ENCODE measurements at regions not wholly inside any gene's neighbourhood (a gene's known extent, or its start where the extent isn't known, plus 50 kb on each side); places are given as distances from the start of the nearest gene placed in this dataset.

DNA sequence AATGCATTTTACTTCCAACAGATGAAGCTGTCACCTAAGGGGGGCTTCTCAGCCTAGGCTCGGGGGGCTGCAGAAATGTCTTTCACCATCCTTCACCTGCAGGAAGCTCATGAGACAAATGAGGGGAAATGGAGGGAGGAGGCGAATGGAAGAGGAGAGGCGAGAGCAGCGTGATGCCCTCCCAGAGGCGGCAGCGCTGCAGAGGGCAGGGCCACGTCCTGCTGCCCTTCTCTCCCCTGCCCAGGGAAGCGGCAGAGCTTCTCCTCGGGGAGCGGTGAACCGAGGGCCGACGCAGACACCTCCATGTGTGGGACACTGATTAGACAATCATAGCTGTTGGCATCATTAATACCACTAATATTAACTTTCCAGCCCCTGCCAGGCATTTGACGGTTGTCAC is 78.3 kb downstream of the SERPINA3 start:
- Mint-ChIP-seq H3K4me1 (no peaks in the 10 kb centered on the region), H3K36me3 (ENCODE audit: low read depth) (no peaks in the 10 kb centered on the region), H3K27me3 (peaks cover 13% of the 10 kb centered on the region), H3K4me3 (no peak overlapping the region), H3K27ac (no peak overlapping the region), H3K9me3 (no peaks in the 10 kb centered on the region)
- ATAC-seq (replicated peaks): no peak

DNA sequence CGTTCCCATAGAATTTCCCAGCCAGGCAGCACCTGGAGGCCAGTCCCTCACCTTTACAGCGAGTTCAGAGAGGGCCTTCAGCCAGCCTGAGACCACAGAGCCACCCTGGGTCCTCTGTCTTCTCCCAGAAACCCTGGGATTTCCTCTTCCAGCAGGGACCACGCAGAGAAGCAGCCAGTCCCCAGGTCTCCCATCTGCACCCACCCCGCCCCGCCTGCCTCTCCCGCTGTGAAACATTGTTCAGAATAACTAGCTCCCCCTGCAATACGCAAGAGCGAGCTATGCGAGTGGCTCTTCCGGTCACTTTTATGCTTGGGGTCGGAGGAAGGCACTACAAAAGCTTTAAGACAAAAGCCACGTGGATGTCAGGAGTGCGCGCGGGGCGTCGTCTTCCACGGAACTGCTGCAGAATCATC is 77.8 kb downstream of the SERPINA3 start:
- Mint-ChIP-seq H3K27me3 (peaks cover 13% of the 10 kb centered on the region), H3K36me3 (ENCODE audit: low read depth) (no peaks in the 10 kb centered on the region), H3K4me3 (no peak overlapping the region), H3K4me1 (no peaks in the 10 kb centered on the region), H3K9me3 (no peaks in the 10 kb centered on the region), H3K27ac (no peak overlapping the region)
- ATAC-seq (replicated peaks): no peak

DNA sequence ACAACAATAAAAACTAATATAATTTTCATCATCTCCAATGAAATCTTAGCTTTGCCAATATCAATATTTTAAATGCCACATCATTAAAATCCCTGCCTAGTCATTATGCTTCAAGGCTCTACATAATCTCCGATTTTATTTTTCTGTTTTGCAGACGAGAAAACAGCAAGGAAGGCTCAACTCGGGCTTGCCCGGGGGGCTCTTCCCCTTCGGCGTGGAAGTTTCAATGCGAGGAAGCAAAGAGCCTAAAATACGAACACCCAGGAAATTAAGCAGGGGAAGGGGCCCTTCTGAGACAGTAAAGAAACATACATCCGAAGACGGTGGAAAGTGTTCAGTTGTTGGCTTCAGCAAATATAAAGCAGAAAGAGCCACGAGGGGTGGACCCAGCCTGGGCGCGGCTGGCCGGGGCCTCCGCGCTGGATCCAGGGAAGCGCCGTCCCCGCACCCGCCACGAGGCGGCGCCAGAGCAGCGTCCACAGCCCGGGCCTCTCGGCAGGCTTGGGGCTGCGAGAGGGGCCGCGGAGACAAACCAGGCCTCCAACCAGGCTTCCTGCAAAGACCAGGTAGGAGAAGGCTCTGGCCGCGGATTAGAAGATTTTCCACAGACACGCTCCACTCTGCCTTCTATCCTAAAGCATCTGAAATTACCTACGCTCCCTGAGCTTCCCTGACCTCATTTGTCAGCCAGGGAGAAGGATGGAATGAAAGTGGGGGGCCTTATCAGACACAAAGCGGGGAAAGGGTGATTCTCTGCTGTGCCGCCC is 77.2 kb downstream of the SERPINA3 start:
- no peaks in the 10 kb centered on the region for H3K36me3 Mint-ChIP-seq (ENCODE audit: low read depth)
- H3K4me1 Mint-ChIP-seq: no peaks in the 10 kb centered on the region
- no peak overlapping the region for H3K4me3 Mint-ChIP-seq
- ATAC-seq (replicated peaks): peak; percentile 82
- H3K27me3 Mint-ChIP-seq: peaks cover 13% of the 10 kb centered on the region
- no peaks in the 10 kb centered on the region for H3K9me3 Mint-ChIP-seq
- H3K27ac Mint-ChIP-seq: no peak overlapping the region

DNA sequence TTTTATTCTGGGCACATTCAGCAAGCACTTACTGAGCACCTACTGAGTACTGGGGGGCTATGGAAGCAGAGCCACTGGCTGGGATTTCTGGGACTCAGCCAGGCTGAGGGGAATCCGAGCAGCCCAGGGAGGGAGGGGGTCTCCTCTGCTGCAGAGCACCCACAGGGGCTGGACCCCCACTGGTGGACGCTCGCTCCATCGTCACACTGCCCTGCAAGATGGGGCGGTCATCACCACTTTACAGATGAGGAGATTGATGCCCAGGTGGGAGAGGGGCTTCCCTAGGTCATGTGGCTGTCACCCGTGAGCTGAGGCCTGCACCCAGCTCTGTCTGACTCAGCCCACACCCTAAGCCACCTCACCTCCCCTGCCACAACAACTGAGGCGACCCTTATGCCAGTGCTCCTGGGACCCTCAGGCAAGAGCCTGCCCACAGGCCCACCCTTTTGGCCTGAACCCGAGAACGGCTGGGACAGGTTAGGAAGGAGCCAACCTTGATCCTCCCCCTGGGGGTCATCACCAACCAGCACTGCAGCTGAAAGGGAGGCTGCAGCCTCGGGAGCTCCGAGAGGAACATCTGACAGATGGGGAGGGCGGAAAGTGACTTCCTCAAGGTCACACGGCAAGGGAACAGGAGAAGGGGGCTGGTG is 74.4 kb downstream of the SERPINA3 start:
- Mint-ChIP-seq H3K27ac (no peak overlapping the region), H3K36me3 (ENCODE audit: low read depth) (no peaks in the 10 kb centered on the region), H3K4me3 (no peak overlapping the region), H3K27me3 (peaks cover 13% of the 10 kb centered on the region), H3K4me1 (no peaks in the 10 kb centered on the region), H3K9me3 (no peaks in the 10 kb centered on the region)
- no peak for ATAC-seq (replicated peaks)

DNA sequence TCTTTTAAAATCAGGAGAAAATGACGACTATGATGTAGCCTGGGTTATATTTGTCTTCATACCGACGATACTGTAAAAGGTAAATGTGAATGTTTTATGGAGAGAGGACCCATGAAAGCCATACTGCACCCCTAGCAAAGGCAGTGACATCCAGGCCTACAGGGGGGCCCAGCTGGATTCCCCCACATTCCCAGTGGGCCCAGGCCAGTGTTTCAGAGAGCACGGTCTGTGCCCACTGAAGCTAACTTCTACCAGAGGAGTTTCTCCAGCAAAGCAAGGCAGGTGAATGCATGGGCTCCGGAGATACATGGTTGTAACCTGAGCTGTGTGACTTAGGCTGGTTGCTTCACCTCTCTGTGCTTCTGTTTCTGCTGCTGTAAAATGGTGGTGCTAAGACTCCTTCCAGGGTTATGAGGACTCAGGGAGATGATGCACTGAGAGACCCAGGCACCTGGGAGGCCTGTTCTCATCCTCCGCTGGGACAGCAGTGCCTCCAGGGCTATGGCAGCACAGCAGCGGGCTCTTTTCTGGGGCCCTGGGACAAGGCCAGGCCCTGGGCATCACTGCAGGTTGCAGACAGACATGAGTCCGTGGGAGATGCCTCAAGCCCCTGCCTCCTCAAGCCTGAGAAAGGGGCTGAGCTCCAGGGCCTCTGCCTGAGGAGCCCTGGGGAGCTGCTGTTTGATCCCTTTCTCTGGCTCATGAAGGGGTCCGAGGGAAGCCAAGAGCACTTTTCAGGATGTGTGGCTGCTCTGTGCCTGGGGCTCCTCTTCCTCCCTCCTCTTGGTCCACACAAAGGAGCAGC is 73.7 kb downstream of the SERPINA3 start:
- Mint-ChIP-seq H3K27me3 (peaks cover 13% of the 10 kb centered on the region), H3K27ac (no peak overlapping the region), H3K4me3 (no peak overlapping the region), H3K4me1 (no peaks in the 10 kb centered on the region), H3K36me3 (ENCODE audit: low read depth) (no peaks in the 10 kb centered on the region), H3K9me3 (no peaks in the 10 kb centered on the region)
- no peak for ATAC-seq (replicated peaks)

DNA sequence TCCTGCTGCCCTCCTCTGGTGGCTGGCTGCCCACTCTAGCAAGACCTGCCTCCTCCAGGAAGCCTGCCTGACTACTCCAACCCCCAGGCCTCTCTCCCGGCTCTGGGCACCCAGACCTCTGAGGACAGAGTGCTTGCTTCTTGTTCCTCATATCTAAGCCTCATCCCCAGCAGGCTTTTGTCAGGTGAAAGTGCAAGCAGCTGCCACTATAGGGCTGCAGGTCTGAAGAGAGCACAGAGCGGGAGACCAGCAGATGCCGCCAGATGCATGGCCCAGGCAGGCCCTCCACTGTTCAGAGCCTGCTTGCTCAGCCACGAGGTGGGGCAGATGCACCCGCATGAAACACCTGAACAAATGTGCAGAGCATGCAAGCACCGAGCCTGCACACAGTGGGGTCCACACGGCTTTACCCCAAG is 73.0 kb downstream of the SERPINA3 start:
- ATAC-seq (replicated peaks): no peak
- Mint-ChIP-seq H3K4me3 (no peak overlapping the region), H3K27me3 (peaks cover 9% of the 10 kb centered on the region), H3K36me3 (ENCODE audit: low read depth) (no peaks in the 10 kb centered on the region), H3K4me1 (no peaks in the 10 kb centered on the region), H3K9me3 (no peaks in the 10 kb centered on the region), H3K27ac (no peak overlapping the region)

DNA sequence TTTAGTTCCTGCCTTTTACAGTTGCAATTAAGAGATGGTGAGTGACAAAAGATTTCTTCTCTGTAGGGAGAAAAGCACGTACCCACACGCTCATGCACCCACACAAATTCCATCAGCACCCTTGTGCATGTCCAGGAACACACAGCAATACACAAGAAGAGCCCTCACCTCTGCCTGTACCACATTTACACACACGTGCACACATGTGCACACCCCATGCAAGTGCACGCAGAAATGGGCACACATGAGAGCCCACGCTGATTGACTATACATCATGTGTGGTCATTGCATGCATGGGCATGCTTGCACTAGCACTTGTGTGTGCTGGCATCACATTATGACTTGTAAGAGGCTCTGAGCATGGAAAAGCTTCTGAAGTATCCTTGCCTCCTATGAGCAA is 70.5 kb downstream of the SERPINA3 start:
- Mint-ChIP-seq H3K27me3 (no peaks in the 10 kb centered on the region), H3K36me3 (ENCODE audit: low read depth) (no peaks in the 10 kb centered on the region), H3K4me1 (no peaks in the 10 kb centered on the region), H3K27ac (no peak overlapping the region), H3K9me3 (no peaks in the 10 kb centered on the region), H3K4me3 (no peak overlapping the region)
- ATAC-seq (replicated peaks): no peak

DNA sequence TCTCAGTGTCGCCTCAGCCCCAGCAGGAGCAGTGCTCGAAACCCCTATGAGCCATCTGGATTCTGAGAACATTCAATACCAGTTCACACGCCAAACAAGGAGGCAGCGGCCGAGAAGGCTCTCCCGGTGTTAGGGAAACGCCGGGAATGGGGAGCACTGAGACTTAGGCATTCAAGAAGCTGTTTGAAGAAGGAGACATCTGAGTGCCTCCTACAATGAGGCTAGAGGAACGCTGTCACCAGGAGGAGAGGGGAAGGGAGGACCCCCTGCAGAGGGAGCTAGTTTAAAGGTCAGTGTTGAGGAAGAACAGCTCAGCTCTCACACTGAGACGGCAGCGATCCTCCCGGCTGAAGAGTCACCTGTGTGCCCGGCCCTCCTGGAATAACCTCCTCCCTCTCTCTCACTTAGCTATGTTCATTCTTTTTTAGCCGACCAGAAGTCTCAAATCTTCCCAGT is 69.9 kb downstream of the SERPINA3 start:
- Mint-ChIP-seq H3K4me3 (no peak overlapping the region), H3K27me3 (peaks cover 5% of the 10 kb centered on the region)

DNA sequence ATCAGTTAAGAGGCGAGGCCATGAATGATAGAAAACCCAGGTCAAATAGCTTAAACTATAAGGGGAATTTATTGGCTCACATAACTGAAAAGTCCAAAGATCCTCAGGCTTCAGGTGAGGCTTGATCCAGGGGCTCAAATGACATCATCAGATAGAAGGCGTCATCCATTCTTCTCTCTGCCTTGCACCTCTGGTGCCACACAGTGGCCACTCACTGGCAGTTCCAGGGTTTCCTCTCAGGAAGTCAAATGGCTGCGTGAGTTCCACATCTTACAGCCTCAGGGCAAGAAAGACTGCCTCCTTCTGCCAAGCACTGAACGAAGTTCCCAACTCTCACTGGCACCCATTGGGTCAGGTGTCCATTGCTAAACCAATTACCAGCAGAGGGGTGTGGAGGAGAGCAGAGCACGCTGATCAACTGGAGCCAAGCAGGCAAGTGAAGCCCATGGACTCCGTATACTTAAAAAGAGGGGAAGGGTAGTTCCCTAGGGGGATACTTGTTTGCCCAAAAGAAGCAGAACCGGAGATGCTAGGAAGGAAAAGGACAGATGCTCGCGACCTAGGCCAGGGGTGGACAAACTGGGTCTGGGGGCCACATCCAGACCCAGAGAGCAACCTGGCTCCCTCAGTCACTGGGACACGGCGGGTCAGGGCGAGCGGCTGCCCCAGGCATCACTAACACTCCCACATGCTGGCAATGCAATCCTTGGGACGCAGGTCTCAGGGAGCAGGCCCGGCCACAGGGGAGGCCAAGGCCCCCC is 69.3 kb downstream of the SERPINA3 start:
- Mint-ChIP-seq H3K4me3 (no peak overlapping the region), H3K27me3 (peaks cover 5% of the 10 kb centered on the region), H3K4me1 (no peaks in the 10 kb centered on the region), H3K27ac (no peak overlapping the region), H3K9me3 (no peaks in the 10 kb centered on the region), H3K36me3 (ENCODE audit: low read depth) (no peaks in the 10 kb centered on the region)
- no peak for ATAC-seq (replicated peaks)

More for the DNA sequence above, 69.9 kb downstream of the SERPINA3 start:
- H3K36me3 Mint-ChIP-seq (ENCODE audit: low read depth): no peaks in the 10 kb centered on the region
- H3K9me3 Mint-ChIP-seq: no peaks in the 10 kb centered on the region
- no peaks in the 10 kb centered on the region for H3K4me1 Mint-ChIP-seq
- no peak for ATAC-seq (replicated peaks)
- H3K27ac Mint-ChIP-seq: no peak overlapping the region

DNA sequence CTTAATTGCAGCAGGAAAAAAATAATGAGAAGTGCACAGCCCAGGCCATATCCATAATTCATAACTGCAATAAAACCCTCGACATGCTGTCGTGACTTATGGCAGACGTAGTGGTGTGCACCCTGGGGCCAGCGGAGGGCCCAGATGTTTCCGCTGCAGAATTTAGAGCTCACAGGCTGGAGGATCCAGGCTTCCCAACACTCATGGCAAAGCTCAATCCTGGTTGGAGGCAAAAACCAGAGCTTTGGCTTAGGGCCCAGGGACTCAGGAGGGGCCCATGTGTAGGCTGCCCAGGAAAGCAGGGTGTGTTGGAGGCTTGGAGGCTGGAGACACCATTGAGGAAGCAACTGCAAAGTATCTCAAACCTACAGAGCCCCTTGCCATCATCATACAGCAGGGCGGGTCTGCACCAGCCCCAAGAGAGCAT is 68.7 kb downstream of the SERPINA3 start:
- no peak for ATAC-seq (replicated peaks)
- Mint-ChIP-seq H3K9me3 (no peaks in the 10 kb centered on the region), H3K36me3 (ENCODE audit: low read depth) (no peaks in the 10 kb centered on the region), H3K27ac (no peak overlapping the region), H3K4me1 (no peaks in the 10 kb centered on the region), H3K4me3 (no peak overlapping the region), H3K27me3 (peaks cover 5% of the 10 kb centered on the region)

DNA sequence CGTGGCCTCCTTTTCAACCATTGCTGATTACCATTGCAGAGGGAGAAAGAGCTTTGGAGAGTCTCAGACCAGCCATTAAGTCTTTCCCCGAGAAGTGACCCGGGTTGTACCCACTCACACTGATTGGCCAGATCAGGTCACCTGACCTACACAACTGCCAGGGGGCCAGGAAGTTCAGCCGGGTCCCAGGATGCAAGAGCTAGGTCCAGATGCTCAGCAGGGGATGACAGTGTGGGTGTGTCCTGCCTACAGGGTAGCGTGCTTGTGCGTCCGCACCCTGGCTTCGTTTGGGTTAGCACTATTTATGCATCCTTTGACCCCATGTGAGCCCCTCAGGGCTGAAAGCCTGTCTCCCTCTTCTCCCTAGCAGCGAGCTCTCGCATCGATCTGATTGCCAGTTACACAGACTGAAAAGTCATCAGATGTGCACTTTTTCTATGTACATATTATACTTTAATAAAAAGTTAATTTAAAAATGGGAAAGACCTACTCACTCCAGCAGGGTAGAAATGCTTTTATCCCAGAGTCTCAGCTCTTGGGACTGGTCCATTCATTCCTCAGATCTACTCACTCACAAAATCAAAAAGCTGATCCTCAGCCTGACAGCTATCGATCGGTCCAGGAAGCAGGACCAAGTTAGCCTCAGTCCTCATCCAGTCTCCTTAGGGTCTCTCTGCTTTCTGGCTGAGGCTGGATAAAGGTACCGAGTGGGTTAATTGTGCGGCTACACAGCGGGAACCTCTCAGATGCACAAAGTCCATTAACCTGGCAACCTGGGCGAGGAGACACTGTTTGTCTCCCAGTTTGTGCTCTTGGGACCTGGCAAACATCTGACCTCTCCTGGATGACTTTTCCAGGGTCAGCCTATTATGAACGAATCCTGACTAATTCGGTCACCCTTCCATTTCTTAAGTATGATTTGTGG is 68.0 kb downstream of the SERPINA3 start:
- H3K36me3 Mint-ChIP-seq (ENCODE audit: low read depth): no peaks in the 10 kb centered on the region
- ATAC-seq (replicated peaks): no peak
- H3K4me3 Mint-ChIP-seq: no peak overlapping the region
- no peaks in the 10 kb centered on the region for H3K4me1 Mint-ChIP-seq
- H3K9me3 Mint-ChIP-seq: no peaks in the 10 kb centered on the region
- no peak overlapping the region for H3K27ac Mint-ChIP-seq
- H3K27me3 Mint-ChIP-seq: peaks cover 7% of the 10 kb centered on the region

DNA sequence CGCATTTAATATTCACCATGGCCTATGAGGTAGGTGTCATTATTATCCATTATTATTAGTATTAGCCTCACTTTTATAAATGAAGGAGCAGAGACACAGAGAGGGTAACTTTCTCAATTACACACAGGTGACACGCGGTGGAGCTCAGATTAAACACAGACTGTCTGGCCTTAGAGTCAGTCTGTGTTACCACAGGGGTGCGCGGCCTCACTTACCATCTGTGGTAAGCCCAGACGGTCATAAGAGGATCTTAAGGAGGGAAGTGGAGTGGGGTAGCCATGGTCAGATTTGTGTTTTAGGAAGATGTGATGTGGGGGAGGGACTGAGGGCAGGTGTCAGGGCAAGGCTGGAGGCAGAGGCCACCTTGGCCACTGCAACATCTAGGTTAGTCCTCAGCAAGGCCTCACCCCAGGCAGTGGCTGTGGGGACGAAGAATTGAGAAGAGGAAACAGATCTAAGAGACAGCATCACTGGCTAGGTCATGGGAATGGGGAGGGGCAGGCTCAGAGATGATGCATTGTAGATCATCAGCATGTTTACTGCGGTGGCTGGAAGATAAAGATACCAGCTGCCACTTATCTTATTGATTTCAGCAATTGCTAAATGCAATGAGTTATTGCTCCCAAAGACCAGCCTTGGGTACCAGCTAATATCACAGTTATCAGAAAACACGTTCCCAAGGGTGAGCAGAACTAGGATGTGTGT is 67.1 kb downstream of the SERPINA3 start:
- no peak overlapping the region for H3K27ac Mint-ChIP-seq
- ATAC-seq (replicated peaks): no peak
- H3K4me3 Mint-ChIP-seq: no peak overlapping the region
- no peaks in the 10 kb centered on the region for H3K4me1 Mint-ChIP-seq
- H3K9me3 Mint-ChIP-seq: no peaks in the 10 kb centered on the region
- no peaks in the 10 kb centered on the region for H3K36me3 Mint-ChIP-seq (ENCODE audit: low read depth)
- peaks cover 8% of the 10 kb centered on the region for H3K27me3 Mint-ChIP-seq

DNA sequence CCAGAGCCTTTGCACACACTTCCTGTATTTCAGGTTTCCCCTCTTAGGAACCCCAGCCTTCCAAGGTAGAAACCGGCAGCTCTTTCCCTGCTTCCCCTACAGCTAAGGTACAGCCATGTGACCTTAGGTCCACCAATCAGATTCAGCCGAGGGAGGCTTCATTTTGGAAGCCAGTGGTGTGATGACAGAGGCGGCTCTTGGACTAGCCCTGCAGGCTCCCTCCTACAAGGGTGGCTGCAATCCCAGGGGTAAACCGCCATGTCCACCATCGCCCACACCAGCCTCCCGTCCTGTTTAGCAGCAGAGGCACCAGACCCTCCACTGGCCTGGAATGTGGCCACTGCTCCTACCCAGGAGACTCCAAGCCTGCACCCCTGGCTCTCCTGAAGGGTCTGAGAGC is 65.6 kb downstream of the SERPINA3 start:
- no peak overlapping the region for H3K27ac Mint-ChIP-seq
- H3K4me3 Mint-ChIP-seq: no peak overlapping the region
- H3K36me3 Mint-ChIP-seq (ENCODE audit: low read depth): no peaks in the 10 kb centered on the region
- H3K27me3 Mint-ChIP-seq: peaks cover 8% of the 10 kb centered on the region
- ATAC-seq (replicated peaks): no peak
- no peaks in the 10 kb centered on the region for H3K4me1 Mint-ChIP-seq
- no peaks in the 10 kb centered on the region for H3K9me3 Mint-ChIP-seq
